ENCODE measurements at regions not wholly inside any gene's neighbourhood (a gene's known extent, or its start where the extent isn't known, plus 50 kb on each side); places are given as distances from the start of the nearest gene placed in this dataset.

GRCh38 chr14:62270236-62270635, 508.0 kb downstream of the SNAPC1 start:
- Mint-ChIP-seq H3K27ac (no peak overlapping the region), H3K27me3 (ENCODE audit: low read depth) (no peaks in the 10 kb centered on the region; the same call in 1 of the 2 replicates), H3K9me3 (no peaks in the 10 kb centered on the region), H3K36me3 (ENCODE audit: insufficient read depth in 1 of 3, low read depth in 3 of 3) (no peaks in the 10 kb centered on the region), H3K4me3 (no peak overlapping the region), H3K4me1 (no peaks in the 10 kb centered on the region)
- H3T11ph ChIP-seq (ENCODE audit: low read length): no peak overlapping the region
- no peak overlapping the region for H3K14ac ChIP-seq (ENCODE audit: insufficient read depth, low read length)
- no peak overlapping the region for H2BK15ac ChIP-seq (ENCODE audit: low read depth, low read length)
- no peak overlapping the region for H2AFZ ChIP-seq (ENCODE audit: low read length)
- no peaks in the 10 kb centered on the region for H3K79me2 ChIP-seq (ENCODE audit: insufficient read depth, low read length)
- H3K18ac ChIP-seq (ENCODE audit: insufficient read length, low read depth, low read length): no peak overlapping the region
- no peak overlapping the region for H3K27ac ChIP-seq (ENCODE audit: insufficient read length, low read depth, low read length)
- H2AK5ac ChIP-seq (ENCODE audit: insufficient read length, low read length): no peak overlapping the region
- H2BK12ac ChIP-seq (ENCODE audit: insufficient read length, low read depth, low read length): no peak overlapping the region
- no peaks in the 10 kb centered on the region for H3K27me3 ChIP-seq (ENCODE audit: insufficient read depth, low read length)
- no peaks in the 10 kb centered on the region for H3K23me2 ChIP-seq (ENCODE audit: insufficient read length, low read depth, low read length, poor library complexity, severe bottlenecking)
- H3K4me1 ChIP-seq (ENCODE audit: insufficient read depth, low read length): no peaks in the 10 kb centered on the region
- no peak overlapping the region for H4K8ac ChIP-seq (replicated peaks; ENCODE audit: insufficient read length, low read depth, low read length)
- no peak overlapping the region for H2BK20ac ChIP-seq (ENCODE audit: low read depth, low read length, poor library complexity, severe bottlenecking)
- H3K9me3 ChIP-seq (ENCODE audit: control insufficient read depth, low read depth, low read length): no peaks in the 10 kb centered on the region
- no peak overlapping the region for H2BK5ac ChIP-seq (ENCODE audit: insufficient read length, low read length)
- no peak overlapping the region for H3K23ac ChIP-seq (ENCODE audit: insufficient read length, low read depth, low read length)
- no peak overlapping the region for H4K91ac ChIP-seq (ENCODE audit: insufficient read length, low read depth, low read length)
- no peaks in the 10 kb centered on the region for H3K79me1 ChIP-seq (ENCODE audit: insufficient read depth, low read depth, low read length, poor library complexity, severe bottlenecking)
- H2BK120ac ChIP-seq (ENCODE audit: low read depth, low read length, poor library complexity, severe bottlenecking): no peak overlapping the region
- no peak overlapping the region for H3K4ac ChIP-seq (ENCODE audit: low read depth, low read length)
- no peaks in the 10 kb centered on the region for H4K20me1 ChIP-seq (ENCODE audit: control insufficient read depth, insufficient read depth, insufficient read length)
- no peak overlapping the region for H3K4me2 ChIP-seq (ENCODE audit: insufficient read depth, insufficient read length, low read length)
- no peak overlapping the region for H3K9ac ChIP-seq (ENCODE audit: extremely low read depth, insufficient read length, low read length)
- DNase-seq: no peak
- TF ChIP-seq CTCF (conservative IDR thresholded peaks at IDR 0.05): no peak
- H3K56ac ChIP-seq (ENCODE audit: insufficient read length, low read depth, low read length): no peak overlapping the region
- H4K5ac ChIP-seq (ENCODE audit: insufficient read length, low read depth, low read length): no peak overlapping the region
- no CpG with 5 or more reads among the region's 1 CpG for WGBS (ENCODE audit: extremely low coverage, insufficient read length, low lambda C conversion rate)

Data from H9 (cell line).